Amygdala (tissue), 56 donors: ENCODE measurements at regions not wholly inside any gene's neighbourhood (a gene's known extent, or its start where the extent isn't known, plus 50 kb on each side); places are given as distances from the start of the nearest gene placed in this dataset.
A peak's percentile ranks its signal among the peaks of the same experiment; 100 is the strongest.

Experiments
- DNase-seq, 56 donors: peaks; one replicate each; lab custom pipeline; 2025; lab: John Stamatoyannopoulos, UW

DNA sequence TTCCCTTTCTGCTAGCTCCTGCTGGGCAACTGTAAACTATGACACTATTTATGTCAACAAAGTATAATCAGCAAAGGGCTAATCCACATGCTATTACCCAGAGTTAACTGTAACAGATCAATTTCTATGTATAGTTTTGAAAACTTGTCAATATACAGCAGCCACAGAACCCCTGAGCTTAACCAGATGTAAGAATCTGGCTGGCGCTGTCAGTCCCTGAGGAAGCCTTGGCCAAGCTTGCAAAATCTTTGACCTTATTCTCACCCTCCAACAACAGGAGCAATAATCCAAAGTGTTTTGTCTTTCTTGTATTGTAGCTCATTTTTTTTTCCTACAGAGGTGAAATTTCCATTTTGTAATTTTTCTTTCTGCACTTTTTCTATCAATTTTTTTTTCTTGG is 1230.1 kb upstream of the SLC10A2 start:
- DNase-seq: no peak

- no peak for DNase-seq
Observed at GRCh38 chr13:104295537-104295936, 1229.3 kb upstream of the SLC10A2 start.

DNA sequence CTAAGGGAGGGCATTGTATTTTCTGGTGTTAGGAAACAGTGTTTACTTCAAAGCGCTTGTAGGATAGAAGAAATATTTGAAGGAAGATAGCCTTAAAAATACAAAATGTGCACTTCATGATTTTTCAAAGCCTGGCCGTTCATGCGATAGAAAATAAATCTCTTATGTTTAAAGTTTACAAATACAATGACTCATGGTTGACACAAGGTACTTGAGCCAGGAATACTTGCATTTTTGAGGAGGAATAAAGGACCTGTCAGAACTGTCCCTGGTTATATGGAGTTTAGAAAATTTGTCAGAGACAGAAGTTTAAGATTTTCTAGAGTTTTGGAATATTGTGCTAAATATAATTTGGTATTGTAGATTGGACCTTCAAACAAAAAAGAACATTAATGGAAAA is 1223.2 kb upstream of the SLC10A2 start:
- no peak for DNase-seq

- no peak for DNase-seq
Observed at GRCh38 chr13:104288496-104288895, 1222.3 kb upstream of the SLC10A2 start.

- no peak for DNase-seq
Observed at GRCh38 chr13:104286566-104287290, 1220.5 kb upstream of the SLC10A2 start.

GRCh38 chr13:104281910-104282309 is 1215.7 kb upstream of the SLC10A2 start:
- DNase-seq: no peak

DNA sequence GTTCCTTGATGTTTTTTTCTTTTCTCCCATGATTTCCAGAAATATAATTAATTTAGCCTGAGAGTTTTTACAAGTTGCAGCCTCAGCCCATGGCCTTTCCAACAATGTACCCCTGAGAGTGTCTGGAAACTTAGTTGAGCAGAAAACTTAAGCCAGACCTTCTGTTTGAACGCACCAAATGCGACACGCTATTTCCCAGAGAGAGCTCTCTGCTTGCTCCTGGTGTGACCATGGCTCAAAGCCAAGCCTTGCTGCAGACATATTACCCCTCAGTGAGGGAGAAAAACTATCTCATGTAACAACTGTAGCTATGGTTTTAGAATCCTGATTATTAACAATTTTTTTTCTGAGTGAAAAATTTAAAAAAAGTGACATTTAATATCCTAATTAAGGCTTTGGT is 1204.5 kb upstream of the SLC10A2 start:
- no peak for DNase-seq

- no peak for DNase-seq
Observed at GRCh38 chr13:104267206-104267811, 1201.1 kb upstream of the SLC10A2 start.

DNA sequence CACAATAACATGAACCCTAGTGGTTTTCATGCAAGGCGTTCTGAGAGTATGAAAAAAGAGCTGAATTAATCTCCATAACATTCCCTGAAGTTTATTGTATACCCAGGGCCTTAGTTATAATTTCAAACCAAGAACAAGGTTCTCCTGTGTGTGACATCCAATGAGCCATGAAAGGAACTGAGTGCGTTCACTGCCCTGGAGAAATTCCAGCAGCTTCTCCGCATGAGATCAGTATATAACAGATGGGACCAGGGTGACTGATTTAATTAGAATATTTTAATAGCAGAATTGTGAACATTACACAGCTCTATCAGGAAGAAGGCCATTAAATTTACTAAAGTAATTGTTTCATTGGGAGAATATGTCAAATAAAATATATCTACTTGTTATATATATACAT is 1190.5 kb upstream of the SLC10A2 start:
- DNase-seq: peak in 2 of 56 donors; percentile 2 to 3

- DNase-seq: no peak
Observed at GRCh38 chr13:104253063-104253680, 1187.0 kb upstream of the SLC10A2 start.

DNA sequence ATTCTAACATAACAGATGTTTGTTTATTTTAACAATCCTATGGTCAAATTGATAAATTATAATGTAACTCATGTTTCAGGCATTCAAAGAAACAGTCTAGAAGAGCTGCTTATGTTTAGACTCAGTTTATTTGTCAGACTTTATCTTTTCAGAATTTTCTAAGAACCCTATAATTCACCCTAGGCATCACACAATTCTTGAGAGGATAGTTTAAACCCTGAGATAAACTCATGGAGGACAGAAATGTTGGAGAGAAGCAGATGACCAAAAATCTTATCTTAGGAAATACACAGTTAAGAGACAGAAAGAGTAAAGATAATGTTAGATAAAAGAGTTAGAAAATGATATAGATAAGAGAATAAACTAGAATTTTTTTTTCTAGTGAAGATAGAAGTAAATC is 1185.7 kb upstream of the SLC10A2 start:
- DNase-seq: no peak

GRCh38 chr13:104246955-104247354 is 1180.7 kb upstream of the SLC10A2 start:
- DNase-seq: no peak

- DNase-seq: no peak
Observed at GRCh38 chr13:104206450-104207044, 1140.3 kb upstream of the SLC10A2 start.

DNA sequence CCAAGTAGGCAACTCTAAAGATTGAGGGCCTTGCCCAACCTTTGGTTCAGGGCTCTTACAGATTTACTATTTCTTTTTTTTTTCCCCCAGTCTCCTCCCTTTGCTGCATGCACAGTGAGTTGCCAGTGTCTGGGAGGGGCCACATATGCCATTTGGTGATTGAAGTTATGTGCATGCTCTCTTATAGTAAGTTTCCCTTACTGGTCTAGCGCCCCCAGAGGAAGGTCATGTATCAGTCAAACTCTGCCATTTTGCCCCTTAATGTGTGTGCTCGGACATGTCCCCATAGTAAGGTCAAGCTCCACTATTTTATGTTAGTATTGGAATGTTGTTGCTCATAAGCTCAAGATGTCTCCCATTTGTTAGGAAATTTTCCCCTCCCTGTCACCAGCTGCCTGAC is 1138.0 kb upstream of the SLC10A2 start:
- no peak for DNase-seq

DNA sequence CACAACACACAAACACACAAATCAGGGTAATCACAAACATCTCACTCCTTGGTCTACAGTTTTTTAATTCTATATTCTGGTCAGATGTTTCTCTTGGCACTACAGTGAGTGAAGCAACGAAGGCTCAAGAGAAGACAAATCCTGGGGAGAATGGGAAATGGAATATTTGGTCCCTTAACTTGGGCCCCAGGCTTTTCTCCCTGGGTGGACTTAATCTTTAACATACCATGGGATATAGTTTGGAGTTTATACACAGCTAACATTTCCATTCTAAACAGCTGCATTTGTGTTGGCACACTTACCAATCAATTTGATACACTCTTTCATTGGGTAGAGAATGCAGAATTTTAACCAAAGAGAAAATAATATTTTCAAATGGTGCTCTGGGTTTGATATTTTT is 1132.6 kb upstream of the SLC10A2 start:
- DNase-seq: no peak

GRCh38 chr13:104196611-104197010 is 1130.4 kb upstream of the SLC10A2 start:
- no peak for DNase-seq

DNA sequence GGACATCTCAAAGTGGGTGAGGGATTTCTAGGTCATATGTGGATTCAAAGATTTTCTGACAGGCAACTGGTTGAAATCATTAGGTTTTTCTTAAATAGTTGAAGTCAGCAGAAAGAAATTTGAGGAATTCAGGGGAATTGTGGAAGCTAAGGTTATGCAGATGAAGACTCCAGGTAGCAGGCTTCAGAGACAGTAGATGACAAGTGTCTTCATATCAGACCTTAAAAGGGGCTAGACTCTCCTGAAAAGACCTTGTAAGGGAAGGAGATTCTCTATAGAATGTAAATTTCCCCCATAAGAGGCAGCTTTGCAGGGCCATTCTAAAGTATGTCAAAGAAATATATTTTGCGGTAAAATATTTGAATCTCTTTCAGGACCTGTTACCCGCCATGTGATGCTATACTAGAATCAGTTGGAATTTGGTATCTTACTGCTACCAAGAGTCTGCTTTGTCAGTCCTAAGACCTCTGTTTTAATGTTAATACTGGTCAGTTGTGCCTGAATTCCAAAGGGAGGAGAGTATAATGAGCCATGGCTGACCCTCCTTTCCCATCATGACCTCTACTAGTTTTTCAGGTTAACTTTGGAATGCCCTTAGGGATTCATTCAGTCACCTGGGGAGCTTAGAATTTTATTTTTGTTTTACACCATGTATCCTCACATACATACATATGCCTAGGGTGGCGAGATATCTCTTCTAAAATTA is 1115.5 kb upstream of the SLC10A2 start:
- DNase-seq: no peak

GRCh38 chr13:104170980-104171555 is 1104.9 kb upstream of the SLC10A2 start:
- no peak for DNase-seq

DNA sequence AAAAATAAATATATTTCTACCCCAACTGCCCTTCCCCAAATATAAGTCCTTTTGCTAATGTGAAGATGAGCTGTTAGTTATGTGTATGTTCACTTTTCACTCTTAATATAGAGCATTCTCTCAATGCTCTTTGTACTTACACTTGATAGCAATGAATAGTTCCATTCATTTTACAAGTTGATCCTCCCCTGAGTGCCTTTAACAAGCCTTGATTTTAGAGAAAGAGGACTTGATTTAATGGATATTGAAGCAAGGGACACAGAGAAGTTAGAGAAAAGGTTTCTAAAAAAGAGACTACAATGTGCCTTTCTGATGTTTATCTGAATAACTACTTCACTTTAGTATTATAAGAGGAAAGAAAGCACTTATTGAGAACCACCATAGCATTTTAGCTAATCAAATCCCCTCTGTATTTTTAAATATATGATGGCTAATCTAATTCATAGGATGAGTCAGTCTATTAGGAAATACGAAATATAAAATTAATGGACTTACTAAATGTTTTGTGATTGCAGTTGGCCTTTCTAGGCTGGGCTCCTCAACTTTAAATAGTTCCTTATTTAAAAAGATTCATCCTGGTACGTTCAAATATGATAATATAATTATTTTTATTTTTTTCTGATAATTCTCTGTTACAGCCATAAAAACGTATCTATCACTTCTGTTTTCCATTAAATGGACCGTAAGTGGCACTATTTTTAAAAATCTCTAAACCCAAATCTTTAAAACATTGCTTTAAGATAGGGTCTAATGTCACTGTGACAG is 1097.8 kb upstream of the SLC10A2 start:
- no peak for DNase-seq

- DNase-seq: no peak
Observed at GRCh38 chr13:104160536-104160935, 1094.3 kb upstream of the SLC10A2 start.
